ENCODE measurements at regions not wholly inside any gene's neighbourhood (a gene's known extent, or its start where the extent isn't known, plus 50 kb on each side); places are given as distances from the start of the nearest gene placed in this dataset.

DNA sequence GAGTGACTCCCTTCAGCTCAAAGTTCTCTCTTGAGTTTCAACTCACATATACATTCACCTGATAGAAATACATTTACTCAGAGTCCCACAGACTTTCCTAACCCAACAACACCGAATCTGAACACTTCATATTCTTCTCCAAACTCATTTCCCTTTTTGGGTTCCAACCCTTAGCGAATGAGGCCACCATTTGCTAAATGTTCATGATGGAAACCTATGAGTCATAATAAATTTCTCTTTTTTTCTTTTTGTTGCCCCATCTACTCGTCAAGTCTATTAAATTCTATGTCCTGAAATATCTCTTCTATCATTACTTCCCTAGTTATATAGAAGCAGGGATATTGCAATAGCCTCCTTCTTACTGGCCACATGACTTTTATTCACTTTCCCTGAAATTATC, 100.1 kb downstream of the HLX start:
- DNase-seq: no peak
- intact Hi-C loops (cut with DNase I; ENCODE audit: low total_unique reads): no loop called here
- TF ChIP-seq, protein P1, sequence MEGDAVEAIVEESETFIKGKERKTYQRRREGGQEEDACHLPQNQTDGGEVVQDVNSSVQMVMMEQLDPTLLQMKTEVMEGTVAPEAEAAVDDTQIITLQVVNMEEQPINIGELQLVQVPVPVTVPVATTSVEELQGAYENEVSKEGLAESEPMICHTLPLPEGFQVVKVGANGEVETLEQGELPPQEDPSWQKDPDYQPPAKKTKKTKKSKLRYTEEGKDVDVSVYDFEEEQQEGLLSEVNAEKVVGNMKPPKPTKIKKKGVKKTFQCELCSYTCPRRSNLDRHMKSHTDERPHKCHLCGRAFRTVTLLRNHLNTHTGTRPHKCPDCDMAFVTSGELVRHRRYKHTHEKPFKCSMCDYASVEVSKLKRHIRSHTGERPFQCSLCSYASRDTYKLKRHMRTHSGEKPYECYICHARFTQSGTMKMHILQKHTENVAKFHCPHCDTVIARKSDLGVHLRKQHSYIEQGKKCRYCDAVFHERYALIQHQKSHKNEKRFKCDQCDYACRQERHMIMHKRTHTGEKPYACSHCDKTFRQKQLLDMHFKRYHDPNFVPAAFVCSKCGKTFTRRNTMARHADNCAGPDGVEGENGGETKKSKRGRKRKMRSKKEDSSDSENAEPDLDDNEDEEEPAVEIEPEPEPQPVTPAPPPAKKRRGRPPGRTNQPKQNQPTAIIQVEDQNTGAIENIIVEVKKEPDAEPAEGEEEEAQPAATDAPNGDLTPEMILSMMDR (IDR thresholded peaks at IDR 0.05 in 8 of 11, conservative IDR thresholded peaks at IDR 0.05 in 3 of 11): no peak
- TF ChIP-seq POLR2A (IDR thresholded peaks at IDR 0.05) (no peak), POLR2AphosphoS5 (IDR thresholded peaks at IDR 0.05) (no peak)
- H3K9me3 ChIP-seq: no peaks in the 10 kb centered on the region
- no peaks in the 10 kb centered on the region for H3K36me3 ChIP-seq
- 73 to 88% (median 75%) methylated on average over 3 of the region's 3 CpGs for WGBS, 5 donors
- H3K27me3 ChIP-seq (replicated peaks in 1 of 7): no peaks in the 10 kb centered on the region
- H3K4me3 ChIP-seq: no peak overlapping the region
- no peaks in the 10 kb centered on the region for H3K4me1 ChIP-seq
- H3K27ac ChIP-seq: no peak overlapping the region

DNA sequence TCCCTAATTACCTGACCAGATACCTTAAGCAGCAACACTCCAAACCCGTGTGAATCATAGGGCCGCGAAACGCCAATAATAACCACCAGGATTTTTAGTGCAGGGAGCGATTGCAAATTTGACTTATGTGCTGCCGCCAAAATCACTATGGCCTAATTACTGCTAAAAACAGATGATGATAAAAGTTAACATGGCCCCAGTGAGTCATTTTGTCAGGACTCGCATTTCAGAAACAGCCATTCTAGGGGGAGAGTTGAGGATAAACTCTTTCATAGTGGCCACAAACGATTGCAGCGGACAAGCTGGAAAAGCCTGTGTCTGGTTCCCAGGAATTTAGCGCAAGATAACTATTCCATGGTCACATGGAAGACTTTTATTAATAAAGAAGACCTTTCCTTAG, 103.4 kb downstream of the HLX start:
- Histone ChIP-seq H3K36me3 (no peaks in the 10 kb centered on the region), H3K9me3 (peaks cover 0 to 4% (median 0%) of the 10 kb centered on the region in 8 donors), H3K4me3 (no peak overlapping the region), H3K27ac (no peak overlapping the region), H3K4me1 (no peaks in the 10 kb centered on the region), H3K27me3 (replicated peaks in 1 of 7) (no peaks in the 10 kb centered on the region)
- 88 to 94% (median 93%) methylated on average over 10 of the region's 10 CpGs for WGBS, 5 donors
- intact Hi-C loops (cut with DNase I; ENCODE audit: low total_unique reads): no loop called here
- no peak for DNase-seq
- TF ChIP-seq POLR2AphosphoS5 (IDR thresholded peaks at IDR 0.05) (no peak), POLR2A (IDR thresholded peaks at IDR 0.05) (no peak)
- TF ChIP-seq, protein P1 (IDR thresholded peaks at IDR 0.05 in 8 of 11, conservative IDR thresholded peaks at IDR 0.05 in 3 of 11): no peak

- DNase-seq: no peak
- no peak overlapping the region for H3K4me3 ChIP-seq
- no peak overlapping the region for H3K27ac ChIP-seq
- intact Hi-C loops (cut with DNase I; ENCODE audit: low total_unique reads): no loop called here
- peaks cover 0 to 8% (median 0%) of the 10 kb centered on the region in 8 donors for H3K9me3 ChIP-seq
- no peaks in the 10 kb centered on the region for H3K27me3 ChIP-seq (replicated peaks in 1 of 7)
- TF ChIP-seq POLR2AphosphoS5 (IDR thresholded peaks at IDR 0.05) (no peak), POLR2A (IDR thresholded peaks at IDR 0.05) (no peak)
- TF ChIP-seq, protein P1 (IDR thresholded peaks at IDR 0.05 in 8 of 11, conservative IDR thresholded peaks at IDR 0.05 in 3 of 11): no peak
- H3K36me3 ChIP-seq: no peaks in the 10 kb centered on the region
- 73 to 91% (median 83%) methylated on average over 19 of the region's 19 CpGs for WGBS, 5 donors
- no peaks in the 10 kb centered on the region for H3K4me1 ChIP-seq
These were observed 104.8 kb downstream of the HLX start for GRCh38 chr1:220983877-220984635.

DNA sequence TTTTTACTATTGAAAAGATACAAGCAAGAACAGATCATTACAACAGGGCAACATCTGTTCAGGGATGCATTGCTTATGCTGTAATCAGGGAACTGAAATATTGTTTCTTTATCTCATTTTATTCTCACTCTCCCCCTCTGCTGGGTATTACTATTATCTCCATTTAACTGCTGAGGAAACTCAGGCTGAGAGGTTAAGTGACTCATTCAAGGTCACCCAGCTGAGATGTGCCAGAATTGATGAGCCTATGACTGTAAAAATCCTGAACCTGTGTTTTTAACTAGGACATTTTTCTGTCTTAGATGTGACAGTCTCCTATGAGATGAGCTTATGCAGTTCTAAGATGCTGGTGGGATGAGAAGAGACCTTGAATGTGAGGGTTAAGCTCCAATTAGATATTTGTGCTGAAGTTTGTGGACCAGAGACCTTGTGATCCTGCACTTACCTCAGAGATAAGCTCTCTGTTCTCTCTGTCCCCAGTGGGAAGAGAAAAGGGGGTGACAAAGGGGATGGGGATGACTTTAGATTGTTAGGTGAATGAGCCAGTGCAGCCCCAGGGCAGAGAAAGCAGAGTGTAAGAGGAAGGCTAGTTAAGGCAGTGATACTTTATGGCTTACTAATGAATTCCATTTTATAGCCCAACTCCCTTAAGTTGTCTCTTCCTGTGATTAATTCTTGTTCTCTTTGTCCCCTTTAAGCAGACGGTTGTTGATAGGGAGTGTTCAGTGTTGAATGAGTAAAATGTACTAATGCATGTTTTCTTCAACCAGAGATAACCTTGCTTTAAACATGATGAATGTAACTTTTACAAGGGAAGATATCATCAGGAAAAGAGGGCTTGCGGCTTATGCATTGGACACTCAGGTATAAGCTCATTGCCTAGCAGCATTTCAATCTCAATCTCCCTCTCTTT, 111.4 kb downstream of the HLX start:
- TF ChIP-seq, protein P1 (IDR thresholded peaks at IDR 0.05 in 8 of 11, conservative IDR thresholded peaks at IDR 0.05 in 3 of 11): peak in 2 of 11 experiments; percentile 13 to 20
- TF ChIP-seq POLR2AphosphoS5 (IDR thresholded peaks at IDR 0.05): no peak
- H3K4me3 ChIP-seq: no peak overlapping the region
- H3K36me3 ChIP-seq: no peaks in the 10 kb centered on the region
- H3K27ac ChIP-seq: peak overlapping the region in 1 of 8 donors; percentile 29
- H3K4me1 ChIP-seq: peaks cover 0 to 13% (median 8%) of the 10 kb centered on the region in 6 donors
- no peak for DNase-seq
- WGBS, 5 donors: 58 to 76% (median 64%) methylated on average over 2 of the region's 2 CpGs
- intact Hi-C loops (cut with DNase I; ENCODE audit: low total_unique reads): no loop called here
- peaks cover 0 to 4% (median 0%) of the 10 kb centered on the region in 7 donors for H3K27me3 ChIP-seq (replicated peaks in 1 of 7)
- peaks cover 0 to 21% (median 0%) of the 10 kb centered on the region in 8 donors for H3K9me3 ChIP-seq

Measured in spleen (tissue), 11 donors.